Erythroblast (primary cell): ENCODE measurements at regions not wholly inside any gene's neighbourhood (a gene's known extent, or its start where the extent isn't known, plus 50 kb on each side); places are given as distances from the start of the nearest gene placed in this dataset.

ENCODE experiments used
- GATA1 ChIP-seq: IDR thresholded peaks from 2 replicates; pipeline ENCODE4 v1.6.1; 2011; ENCODE audit warnings: low read depth, mild to moderate bottlenecking, control low read depth, low read length, moderate library complexity
- POLR2A ChIP-seq: IDR thresholded peaks from 2 replicates; pipeline ENCODE4 v1.6.1; 2011; ENCODE audit warnings: mild to moderate bottlenecking, low read length

- TF ChIP-seq POLR2A (no peak), GATA1 (no peak)
Observed at GRCh38 chr18:39698436-39698835, 2132.8 kb upstream of the CELF4 start.
